ENCODE measurements at regions not wholly inside any gene's neighbourhood (a gene's known extent, or its start where the extent isn't known, plus 50 kb on each side); places are given as distances from the start of the nearest gene placed in this dataset.

- H3K36me3 ChIP-seq (ENCODE audit: insufficient read depth, low read length): no peaks in the 10 kb centered on the region
- TF ChIP-seq, protein P1, sequence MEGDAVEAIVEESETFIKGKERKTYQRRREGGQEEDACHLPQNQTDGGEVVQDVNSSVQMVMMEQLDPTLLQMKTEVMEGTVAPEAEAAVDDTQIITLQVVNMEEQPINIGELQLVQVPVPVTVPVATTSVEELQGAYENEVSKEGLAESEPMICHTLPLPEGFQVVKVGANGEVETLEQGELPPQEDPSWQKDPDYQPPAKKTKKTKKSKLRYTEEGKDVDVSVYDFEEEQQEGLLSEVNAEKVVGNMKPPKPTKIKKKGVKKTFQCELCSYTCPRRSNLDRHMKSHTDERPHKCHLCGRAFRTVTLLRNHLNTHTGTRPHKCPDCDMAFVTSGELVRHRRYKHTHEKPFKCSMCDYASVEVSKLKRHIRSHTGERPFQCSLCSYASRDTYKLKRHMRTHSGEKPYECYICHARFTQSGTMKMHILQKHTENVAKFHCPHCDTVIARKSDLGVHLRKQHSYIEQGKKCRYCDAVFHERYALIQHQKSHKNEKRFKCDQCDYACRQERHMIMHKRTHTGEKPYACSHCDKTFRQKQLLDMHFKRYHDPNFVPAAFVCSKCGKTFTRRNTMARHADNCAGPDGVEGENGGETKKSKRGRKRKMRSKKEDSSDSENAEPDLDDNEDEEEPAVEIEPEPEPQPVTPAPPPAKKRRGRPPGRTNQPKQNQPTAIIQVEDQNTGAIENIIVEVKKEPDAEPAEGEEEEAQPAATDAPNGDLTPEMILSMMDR (IDR thresholded peaks at IDR 0.05; ENCODE audit: extremely low read depth, low read depth, low read length): no peak
- DNase-seq (ENCODE audit: insufficient read length, low spot score, missing footprints): no peak
- H3K9me3 ChIP-seq (ENCODE audit: low read depth, low read length): no peaks in the 10 kb centered on the region
- H4K20me1 ChIP-seq (ENCODE audit: insufficient read depth, low read length): no peaks in the 10 kb centered on the region
- peaks cover 2% of the 10 kb centered on the region for H3K4me1 ChIP-seq (ENCODE audit: insufficient read depth, low read length)
- H3K27me3 ChIP-seq (ENCODE audit: insufficient read depth, low read length): no peaks in the 10 kb centered on the region
- no peak overlapping the region for H3K4me3 ChIP-seq (ENCODE audit: insufficient read depth, low read length)
- no peaks in the 10 kb centered on the region for H3K79me2 ChIP-seq (ENCODE audit: insufficient read depth, low read length)
- H2AFZ ChIP-seq (ENCODE audit: low read length): no peak overlapping the region
- H3K4me2 ChIP-seq (ENCODE audit: insufficient read depth, low read length): no peak overlapping the region
- no peak overlapping the region for H3K27ac ChIP-seq (ENCODE audit: low read depth, low read length)
Measured at GRCh38 chr6:139825935-139826374, 451.5 kb upstream of the CITED2 start.

- H2AFZ ChIP-seq (ENCODE audit: low read length): no peak overlapping the region
- no peaks in the 10 kb centered on the region for H3K27me3 ChIP-seq (ENCODE audit: insufficient read depth, low read length)
- H3K27ac ChIP-seq (ENCODE audit: low read depth, low read length): no peak overlapping the region
- DNase-seq (ENCODE audit: insufficient read length, low spot score, missing footprints): peak; percentile 72
- H3K79me2 ChIP-seq (ENCODE audit: insufficient read depth, low read length): no peaks in the 10 kb centered on the region
- peaks cover 9% of the 10 kb centered on the region for H3K4me1 ChIP-seq (ENCODE audit: insufficient read depth, low read length)
- H3K4me3 ChIP-seq (ENCODE audit: insufficient read depth, low read length): no peak overlapping the region
- H4K20me1 ChIP-seq (ENCODE audit: insufficient read depth, low read length): no peaks in the 10 kb centered on the region
- no peaks in the 10 kb centered on the region for H3K9me3 ChIP-seq (ENCODE audit: low read depth, low read length)
- H3K4me2 ChIP-seq (ENCODE audit: insufficient read depth, low read length): no peak overlapping the region
- H3K36me3 ChIP-seq (ENCODE audit: insufficient read depth, low read length): no peaks in the 10 kb centered on the region
- TF ChIP-seq, protein P1 (IDR thresholded peaks at IDR 0.05; ENCODE audit: extremely low read depth, low read depth, low read length): no peak
Measured at GRCh38 chr6:139824864-139825263, 450.4 kb upstream of the CITED2 start.

DNA sequence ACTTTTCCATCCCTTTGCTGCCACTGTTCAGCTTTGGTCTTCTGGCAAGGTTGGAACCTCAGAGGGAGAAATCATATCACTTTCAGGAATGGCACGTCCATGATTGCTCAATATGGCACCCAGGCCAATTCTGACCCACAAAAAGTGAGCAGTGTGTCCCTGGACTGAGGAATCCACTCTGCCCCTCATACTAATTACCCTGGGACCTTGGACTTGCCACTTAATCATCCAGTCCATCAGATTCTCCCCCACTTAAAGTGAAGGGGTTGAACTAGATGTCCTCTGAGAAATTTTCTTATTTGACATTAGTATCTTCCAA, 449.3 kb upstream of the CITED2 start:
- DNase-seq (ENCODE audit: insufficient read length, low spot score, missing footprints): no peak

DNA sequence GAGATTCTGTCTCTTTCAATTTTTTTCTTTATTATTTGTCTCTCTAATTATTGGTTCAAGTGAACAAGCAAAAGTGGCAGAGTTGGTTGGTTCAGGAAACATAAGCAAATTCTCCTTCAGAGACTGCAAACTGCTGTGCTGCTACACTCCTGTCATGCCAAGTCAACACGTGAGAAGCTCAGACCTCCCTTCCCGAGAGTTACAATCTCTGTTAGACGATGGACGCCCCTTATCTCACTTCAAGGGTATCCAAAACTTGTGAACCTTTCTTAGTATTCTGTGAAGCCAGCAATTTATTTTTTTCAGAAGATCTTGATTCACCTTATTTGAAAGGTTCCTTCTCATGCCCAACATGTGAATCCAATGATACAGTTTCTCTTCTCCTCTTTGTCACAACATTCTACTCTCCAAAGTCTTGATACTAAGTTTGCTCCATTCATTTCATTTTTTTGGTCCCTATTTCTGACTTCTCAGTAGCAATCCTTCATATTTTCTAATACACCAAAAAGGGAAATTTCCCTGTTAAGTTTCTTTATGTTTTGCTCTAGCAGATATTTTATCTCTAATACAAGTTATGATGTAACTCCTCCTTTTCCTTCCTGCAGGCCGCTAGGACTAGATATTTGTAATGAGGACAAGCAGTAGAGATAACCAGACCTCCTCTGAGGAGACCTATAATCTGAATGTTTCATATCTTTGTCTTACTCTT, 448.8 kb upstream of the CITED2 start:
- H3K27ac ChIP-seq (ENCODE audit: low read depth, low read length): no peak overlapping the region
- peaks cover 22% of the 10 kb centered on the region for H3K4me1 ChIP-seq (ENCODE audit: insufficient read depth, low read length)
- no peaks in the 10 kb centered on the region for H4K20me1 ChIP-seq (ENCODE audit: insufficient read depth, low read length)
- H3K4me3 ChIP-seq (ENCODE audit: insufficient read depth, low read length): no peak overlapping the region
- TF ChIP-seq, protein P1 (IDR thresholded peaks at IDR 0.05; ENCODE audit: extremely low read depth, low read depth, low read length): no peak
- H3K36me3 ChIP-seq (ENCODE audit: insufficient read depth, low read length): no peaks in the 10 kb centered on the region
- no peaks in the 10 kb centered on the region for H3K9me3 ChIP-seq (ENCODE audit: low read depth, low read length)
- no peaks in the 10 kb centered on the region for H3K27me3 ChIP-seq (ENCODE audit: insufficient read depth, low read length)
- no peak for DNase-seq (ENCODE audit: insufficient read length, low spot score, missing footprints)
- H2AFZ ChIP-seq (ENCODE audit: low read length): no peak overlapping the region
- no peak overlapping the region for H3K4me2 ChIP-seq (ENCODE audit: insufficient read depth, low read length)
- no peaks in the 10 kb centered on the region for H3K79me2 ChIP-seq (ENCODE audit: insufficient read depth, low read length)

More for the DNA sequence above, 449.3 kb upstream of the CITED2 start:
- no peak overlapping the region for H3K27ac ChIP-seq (ENCODE audit: low read depth, low read length)
- peak overlapping the region; percentile 19 for H2AFZ ChIP-seq (ENCODE audit: low read length)
- no peaks in the 10 kb centered on the region for H4K20me1 ChIP-seq (ENCODE audit: insufficient read depth, low read length)
- no peak overlapping the region for H3K4me2 ChIP-seq (ENCODE audit: insufficient read depth, low read length)
- no peaks in the 10 kb centered on the region for H3K9me3 ChIP-seq (ENCODE audit: low read depth, low read length)
- H3K4me1 ChIP-seq (ENCODE audit: insufficient read depth, low read length): peaks cover 18% of the 10 kb centered on the region
- H3K79me2 ChIP-seq (ENCODE audit: insufficient read depth, low read length): no peaks in the 10 kb centered on the region
- no peaks in the 10 kb centered on the region for H3K36me3 ChIP-seq (ENCODE audit: insufficient read depth, low read length)
- H3K27me3 ChIP-seq (ENCODE audit: insufficient read depth, low read length): no peaks in the 10 kb centered on the region
- TF ChIP-seq, protein P1 (IDR thresholded peaks at IDR 0.05; ENCODE audit: extremely low read depth, low read depth, low read length): no peak
- H3K4me3 ChIP-seq (ENCODE audit: insufficient read depth, low read length): no peak overlapping the region
